Cerebellar cortex (tissue), 1 donor: ENCODE measurements at regions not wholly inside any gene's neighbourhood (a gene's known extent, or its start where the extent isn't known, plus 50 kb on each side); places are given as distances from the start of the nearest gene placed in this dataset.

Experiments
- DNase-seq: peaks from one replicate; pipeline ENCODE4 v3.0.0-alpha.2; 2015; ENCODE audit warnings: low spot score

GRCh38 chr2:9681427-9681817 lies 50.6 kb upstream of the YWHAQ start:
- DNase-seq: no peak

- DNase-seq: no peak
Measured at GRCh38 chr2:9685637-9686036, 54.8 kb upstream of the YWHAQ start.

- no peak for DNase-seq
Measured at GRCh38 chr2:9686061-9686460, 55.3 kb upstream of the YWHAQ start.

GRCh38 chr2:9690252-9690651 lies 59.5 kb upstream of the YWHAQ start:
- DNase-seq: peak; percentile 33

- DNase-seq: peak; percentile 36
Measured at GRCh38 chr2:9690716-9691498, 60.1 kb upstream of the YWHAQ start.

GRCh38 chr2:9692456-9693195 lies 61.8 kb upstream of the YWHAQ start:
- peak; percentile 32 for DNase-seq

- DNase-seq: peak; percentile 98
Measured at GRCh38 chr2:9693196-9693491, 62.3 kb upstream of the YWHAQ start.

- DNase-seq: peak; percentile 70
Measured at GRCh38 chr2:9693646-9694045, 62.8 kb upstream of the YWHAQ start.

- DNase-seq: no peak
Measured at GRCh38 chr2:9694661-9695234, 64.0 kb upstream of the YWHAQ start.

GRCh38 chr2:9695941-9696340 lies 65.1 kb upstream of the YWHAQ start:
- DNase-seq: no peak

GRCh38 chr2:9696731-9697130 lies 65.9 kb upstream of the YWHAQ start:
- DNase-seq: no peak

- DNase-seq: no peak
Measured at GRCh38 chr2:9697909-9698308, 67.1 kb upstream of the YWHAQ start.

- no peak for DNase-seq
Measured at GRCh38 chr2:9699139-9700108, 68.6 kb upstream of the YWHAQ start.

- DNase-seq: no peak
Measured at GRCh38 chr2:9700109-9700495, 69.3 kb upstream of the YWHAQ start.

- DNase-seq: no peak
Measured at GRCh38 chr2:9702604-9703084, 71.8 kb upstream of the YWHAQ start.

GRCh38 chr2:9703085-9703678 lies 72.4 kb upstream of the YWHAQ start:
- DNase-seq: no peak

- DNase-seq: peak; percentile 24
Measured at GRCh38 chr2:9703701-9704221, 73.0 kb upstream of the YWHAQ start.

GRCh38 chr2:9704600-9704999 lies 73.8 kb upstream of the YWHAQ start:
- no peak for DNase-seq

- no peak for DNase-seq
Measured at GRCh38 chr2:9705196-9705595, 74.4 kb upstream of the YWHAQ start.

- no peak for DNase-seq
Measured at GRCh38 chr2:9707008-9707407, 76.2 kb upstream of the YWHAQ start.

- DNase-seq: no peak
Measured at GRCh38 chr2:9707611-9708160, 76.9 kb upstream of the YWHAQ start.
